SU-DHL-6 (cell line): ENCODE measurements at regions not wholly inside any gene's neighbourhood (a gene's known extent, or its start where the extent isn't known, plus 50 kb on each side); places are given as distances from the start of the nearest gene placed in this dataset.

Experiments used
- H2AFZ ChIP-seq: fragments of 200-600 bp; sonication (generic); 2 replicates; pipeline ENCODE4 v1.6.1; 2014; ENCODE audit warnings: low read depth, mild to moderate bottlenecking, moderate library complexity, mixed read lengths, antibody characterized with exemption, low read length; ENCODE audit not compliant: severe bottlenecking
- H3F3A ChIP-seq: fragments of 200-600 bp; shearing (Covaris generic); 2 replicates; pipeline ENCODE4 v1.6.0; 2016; ENCODE audit warnings: antibody characterized with exemption, mild to moderate bottlenecking; ENCODE audit not compliant: insufficient read depth
- H3K27ac ChIP-seq: fragments of 200-600 bp; sonication (generic); 2 replicates; pipeline ENCODE4 v1.5.1; 2016; ENCODE audit warnings: low read depth, mild to moderate bottlenecking, low read length, moderate library complexity, mixed read lengths
- H3K27me3 ChIP-seq: fragments of 200-600 bp; sonication (generic), shearing (Covaris generic); 2 replicates; pipeline ENCODE4 v1.6.0; 2014; ENCODE audit warnings: mild to moderate bottlenecking, low read length
- H3K36me3 ChIP-seq: fragments of 200-600 bp; sonication (generic); 2 replicates; pipeline ENCODE4 v1.6.1; 2014; ENCODE audit warnings: mild to moderate bottlenecking, low read length, mixed read lengths
- H3K4me2 ChIP-seq: fragments of 300-600, 200-600 bp; shearing (Covaris generic), sonication (generic); 2 replicates; pipeline ENCODE4 v1.6.0; 2014; ENCODE audit warnings: low read length, low read depth, mild to moderate bottlenecking; ENCODE audit not compliant: poor library complexity, severe bottlenecking
- H3K4me3 ChIP-seq: fragments of 200-600 bp; sonication (generic); 2 replicates; pipeline ENCODE4 v1.5.1; 2014; ENCODE audit warnings: antibody characterized with exemption, low read length, mild to moderate bottlenecking, mixed read lengths; ENCODE audit not compliant: insufficient read depth, poor library complexity, severe bottlenecking
- H3K79me2 ChIP-seq: fragments of 200-600 bp; sonication (generic); 2 replicates; pipeline ENCODE4 v1.6.1; 2014; ENCODE audit warnings: mild to moderate bottlenecking, low read length, moderate library complexity; ENCODE audit not compliant: insufficient read depth
- H3K9ac ChIP-seq: fragments of 200-600 bp; sonication (generic); 2 replicates; pipeline ENCODE4 v1.7.0; 2014; ENCODE audit warnings: mild to moderate bottlenecking, low read length
- H3K9me2 ChIP-seq: fragments of 200-600 bp; sonication (generic); replicated peaks from 2 replicates; pipeline ENCODE4 v1.6.1; 2014; ENCODE audit warnings: low read length; ENCODE audit not compliant: insufficient read depth
- H3K9me3 ChIP-seq: fragments of 200-600 bp; sonication (generic); 2 replicates; pipeline ENCODE4 v1.6.1; 2014; ENCODE audit warnings: low read length, mixed read lengths; ENCODE audit not compliant: insufficient read depth
- H4K20me1 ChIP-seq: fragments of 200-600 bp; sonication (generic); 2 replicates; pipeline ENCODE4 v1.6.1; 2014; ENCODE audit warnings: low read depth, mild to moderate bottlenecking, antibody characterized with exemption, low read length, moderate library complexity, mixed read lengths
- CTCF ChIP-seq: fragments of 200-600 bp; sonication (generic); IDR thresholded peaks from one replicate; pipeline ENCODE4 v1.5.1; 2017; ENCODE audit warnings: antibody characterized with exemption, mild to moderate bottlenecking, low read length, moderate library complexity; ENCODE audit not compliant: insufficient read depth, poor library complexity, severe bottlenecking
- EZH2phosphoT487 ChIP-seq: fragments of 200-600 bp; sonication (generic), shearing (Covaris generic); conservative IDR thresholded peaks from 2 replicates; pipeline ENCODE4 v1.6.1; 2018; ENCODE audit warnings: mild to moderate bottlenecking, antibody characterized with exemption, low read length, moderate library complexity, mixed read lengths

DNA sequence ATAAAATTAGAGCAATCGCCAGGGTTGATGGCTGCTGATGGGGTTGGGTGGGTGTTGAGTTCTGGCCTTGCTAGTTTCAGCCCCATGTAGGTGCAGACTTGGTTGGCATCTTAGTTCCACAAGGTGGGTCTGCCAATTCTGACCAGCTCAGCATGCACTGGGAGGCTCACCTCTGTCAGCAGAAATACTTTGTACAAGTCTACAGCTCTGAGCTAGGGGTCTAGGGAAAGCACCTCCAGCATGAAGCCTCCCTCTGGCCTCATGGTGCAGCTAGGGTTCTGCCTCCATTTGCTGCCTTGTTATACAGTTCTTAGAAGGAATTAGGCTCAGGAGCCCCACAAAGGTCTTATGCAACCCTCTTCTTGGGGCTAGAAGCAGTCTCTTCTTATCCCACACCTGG is 278.9 kb upstream of the HDAC4 start:
- no peak overlapping the region for H3K4me2 ChIP-seq
- no peaks in the 10 kb centered on the region for H3F3A ChIP-seq
- no peaks in the 10 kb centered on the region for H3K36me3 ChIP-seq
- no peaks in the 10 kb centered on the region for H3K9me2 ChIP-seq
- H3K27me3 ChIP-seq, result no peaks in the 10 kb centered on the region
- no peaks in the 10 kb centered on the region for H3K9me3 ChIP-seq
- no peak overlapping the region for H2AFZ ChIP-seq
- no peak overlapping the region for H3K4me3 ChIP-seq
- no peak for TF ChIP-seq EZH2phosphoT487
- no peak for TF ChIP-seq CTCF
- no peaks in the 10 kb centered on the region for H4K20me1 ChIP-seq
- H3K9ac ChIP-seq, result no peak overlapping the region
- H3K79me2 ChIP-seq, result no peaks in the 10 kb centered on the region
- no peak overlapping the region for H3K27ac ChIP-seq

- Histone ChIP-seq H4K20me1 (no peaks in the 10 kb centered on the region), H3K4me2 (no peak overlapping the region), H3K9me2 (no peaks in the 10 kb centered on the region), H3F3A (no peaks in the 10 kb centered on the region), H3K27ac (no peak overlapping the region), H3K4me3 (no peak overlapping the region), H3K9ac (no peak overlapping the region), H2AFZ (no peak overlapping the region), H3K79me2 (no peaks in the 10 kb centered on the region), H3K36me3 (no peaks in the 10 kb centered on the region), H3K27me3 (no peaks in the 10 kb centered on the region), H3K9me3 (no peaks in the 10 kb centered on the region)
- TF ChIP-seq CTCF (no peak), EZH2phosphoT487 (no peak)
Measured at GRCh38 chr2:239678666-239679296, 278.0 kb upstream of the HDAC4 start.

- H3K4me3 ChIP-seq, result no peak overlapping the region
- H4K20me1 ChIP-seq, result no peaks in the 10 kb centered on the region
- H3K9me2 ChIP-seq, result no peaks in the 10 kb centered on the region
- TF ChIP-seq CTCF (no peak), EZH2phosphoT487 (no peak)
- H3K27me3 ChIP-seq, result no peaks in the 10 kb centered on the region
- no peak overlapping the region for H3K9ac ChIP-seq
- no peak overlapping the region for H2AFZ ChIP-seq
- H3K79me2 ChIP-seq, result no peaks in the 10 kb centered on the region
- H3K4me2 ChIP-seq, result no peak overlapping the region
- no peaks in the 10 kb centered on the region for H3K36me3 ChIP-seq
- H3K9me3 ChIP-seq, result no peaks in the 10 kb centered on the region
- H3F3A ChIP-seq, result no peaks in the 10 kb centered on the region
- no peak overlapping the region for H3K27ac ChIP-seq
Measured at GRCh38 chr2:239678186-239678490, 277.3 kb upstream of the HDAC4 start.
